Spleen (tissue), 7 donors: ENCODE measurements at regions not wholly inside any gene's neighbourhood (a gene's known extent, or its start where the extent isn't known, plus 50 kb on each side); places are given as distances from the start of the nearest gene placed in this dataset.

Source experiments
- CTCF ChIP-seq, 11 experiments: fragments of 200-600 bp in 7 of 11; fragments of 450-650 bp in 4 of 11; sonication (generic) in 4 of 11; IDR thresholded peaks in 8 of 11; conservative IDR thresholded peaks in 3 of 11; 1 replicate in 7 of 11; 2 replicates in 4 of 11; pipeline versions ENCODE4 v1.4.0 to v1.8.0; 2016 to 2021; ENCODE audit warnings: antibody characterized with exemption in 11 of 11, inconsistent platforms in 4 of 11, mild to moderate bottlenecking in 1 of 11
- POLR2A ChIP-seq, 3 donors: fragments of 450-650 bp; IDR thresholded peaks; one replicate each; pipeline ENCODE4 v1.5.1; 2017; ENCODE audit warnings: antibody characterized with exemption in 3 of 3, mild to moderate bottlenecking in 1 of 3
- POLR2AphosphoS5 ChIP-seq, 3 donors: sonication (generic); formaldehyde crosslinking; IDR thresholded peaks; one replicate each; pipeline ENCODE4 v1.5.1; 2017; ENCODE audit warnings: antibody characterized with exemption in 3 of 3
- donor health status: DM: no; HTN: no; CAD: no; lungs with moderate emphysema.
- donor health status: DM: no; HTN: no; CAD: no.
- donor health status: DM: no; HTN: no; CAD: no.

DNA sequence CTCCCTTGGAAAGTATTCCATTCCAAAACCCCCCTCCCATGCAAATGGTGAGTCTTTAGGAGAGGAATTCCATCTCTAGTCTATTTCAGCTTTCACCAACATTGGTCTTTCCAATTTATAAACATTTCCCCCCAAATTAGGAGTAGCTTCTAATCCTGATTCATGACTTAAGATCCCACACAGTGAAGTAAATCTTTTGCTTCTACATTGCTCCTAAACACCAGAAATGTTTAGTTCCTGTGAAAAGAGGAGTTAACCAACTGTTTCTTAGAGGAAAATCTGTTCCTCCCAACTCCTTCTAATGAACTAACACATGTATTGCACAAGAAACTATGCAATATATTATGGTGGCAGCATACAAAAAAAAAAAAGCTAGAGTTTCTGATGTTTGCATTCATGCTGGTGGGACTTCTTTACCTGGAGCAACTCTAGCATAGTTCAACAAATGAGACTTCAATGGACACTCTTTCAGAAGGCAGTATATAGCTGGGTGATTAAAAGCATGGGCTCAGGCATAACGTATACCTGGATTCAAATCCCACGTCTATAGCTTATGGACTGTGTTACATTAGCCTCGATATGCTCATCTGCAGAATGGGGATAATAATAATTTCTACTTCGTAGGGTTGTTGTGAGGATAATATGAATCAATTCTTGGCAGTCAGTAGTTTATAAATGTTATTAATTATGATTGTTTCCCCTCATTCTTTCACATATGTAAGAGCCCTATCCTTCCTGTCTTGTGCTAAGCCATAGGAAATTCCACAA is 131.6 kb upstream of the TMEM164 start:
- TF ChIP-seq POLR2A (IDR thresholded peaks at IDR 0.05) (no peak), POLR2AphosphoS5 (IDR thresholded peaks at IDR 0.05) (no peak), CTCF (IDR thresholded peaks at IDR 0.05 in 8 of 11, conservative IDR thresholded peaks at IDR 0.05 in 3 of 11) (no peak)
